ENCODE measurements at regions not wholly inside any gene's neighbourhood (a gene's known extent, or its start where the extent isn't known, plus 50 kb on each side); places are given as distances from the start of the nearest gene placed in this dataset.

DNA sequence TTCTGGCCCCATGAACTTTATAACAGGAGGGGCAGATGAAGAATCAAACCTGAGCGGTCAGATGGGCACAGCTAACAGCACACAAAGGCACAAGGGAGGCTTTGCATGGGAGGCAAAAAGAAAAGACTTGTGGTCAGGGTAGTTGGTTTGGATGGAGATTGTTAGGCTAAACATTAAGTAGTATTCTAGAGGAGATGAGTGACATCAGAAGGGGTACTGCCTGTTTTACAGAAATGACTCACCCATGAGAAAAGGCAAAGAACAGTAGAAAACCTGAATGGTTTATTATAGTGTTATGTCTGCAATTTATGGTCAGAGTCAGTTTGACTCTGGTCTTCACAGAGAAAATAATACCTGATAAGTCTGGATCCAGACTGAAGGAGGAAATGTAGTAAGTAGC, 129.8 kb upstream of the KIRREL3 start:
- POLR2A ChIA-PET = interaction anchor here (0.6 kb wide), 1 partner anchor 466 kb away, joined by 3 read pairs; no protein-coding TSS in a partner anchor
- Mint-ChIP-seq H3K4me3 (ENCODE audit: unreplicated experiment) (no peak overlapping the region), H3K27ac (ENCODE audit: low read depth, unreplicated experiment) (no peak overlapping the region), H3K9me3 (ENCODE audit: unreplicated experiment) (peaks cover 28% of the 10 kb centered on the region), H3K4me1 (ENCODE audit: insufficient read depth, unreplicated experiment) (no peaks in the 10 kb centered on the region), H3K27me3 (ENCODE audit: insufficient read depth, unreplicated experiment) (no peaks in the 10 kb centered on the region), H3K36me3 (ENCODE audit: insufficient read depth, unreplicated experiment) (no peaks in the 10 kb centered on the region)
- no TSS peak for BruUV-seq (replicated peaks)
- TF ChIP-seq CTCF (IDR thresholded peaks at IDR 0.05; ENCODE audit: unreplicated experiment) = no peak
- CTCF ChIA-PET = interaction anchor here (0.6 kb wide), 1 partner anchor 91 kb away, joined by 3 read pairs; no protein-coding TSS in a partner anchor
- intact Hi-C loops (cut with micrococcal nuclease) = no loop called here
- no peak for DNase-seq (ENCODE audit: unreplicated experiment)

- ChIA-PET CTCF (no interaction called here), POLR2A (no interaction called here)
- Mint-ChIP-seq H3K9me3 (ENCODE audit: unreplicated experiment) (peaks cover 15% of the 10 kb centered on the region), H3K27me3 (ENCODE audit: insufficient read depth, unreplicated experiment) (no peaks in the 10 kb centered on the region), H3K4me3 (ENCODE audit: unreplicated experiment) (no peak overlapping the region), H3K4me1 (ENCODE audit: insufficient read depth, unreplicated experiment) (no peaks in the 10 kb centered on the region), H3K27ac (ENCODE audit: low read depth, unreplicated experiment) (no peak overlapping the region), H3K36me3 (ENCODE audit: insufficient read depth, unreplicated experiment) (no peaks in the 10 kb centered on the region)
- intact Hi-C loops (cut with micrococcal nuclease) = no loop called here
- no TSS peak for BruUV-seq (replicated peaks)
- DNase-seq (ENCODE audit: unreplicated experiment) = no peak
- TF ChIP-seq CTCF (IDR thresholded peaks at IDR 0.05; ENCODE audit: unreplicated experiment) = no peak
Observed at GRCh38 chr11:127126986-127127385, 126.4 kb upstream of the KIRREL3 start.

- Mint-ChIP-seq H3K4me3 (ENCODE audit: unreplicated experiment) (no peak overlapping the region), H3K36me3 (ENCODE audit: insufficient read depth, unreplicated experiment) (no peaks in the 10 kb centered on the region), H3K4me1 (ENCODE audit: insufficient read depth, unreplicated experiment) (no peaks in the 10 kb centered on the region), H3K27ac (ENCODE audit: low read depth, unreplicated experiment) (no peak overlapping the region), H3K9me3 (ENCODE audit: unreplicated experiment) (peaks cover 8% of the 10 kb centered on the region), H3K27me3 (ENCODE audit: insufficient read depth, unreplicated experiment) (no peaks in the 10 kb centered on the region)
- TF ChIP-seq CTCF (IDR thresholded peaks at IDR 0.05; ENCODE audit: unreplicated experiment) = no peak
- CTCF ChIA-PET = no interaction called here
- POLR2A ChIA-PET = no interaction called here
- no peak for DNase-seq (ENCODE audit: unreplicated experiment)
- BruUV-seq (replicated peaks) = no TSS peak
- intact Hi-C loops (cut with micrococcal nuclease) = no loop called here
Observed at GRCh38 chr11:127119356-127119755, 118.8 kb upstream of the KIRREL3 start.

DNA sequence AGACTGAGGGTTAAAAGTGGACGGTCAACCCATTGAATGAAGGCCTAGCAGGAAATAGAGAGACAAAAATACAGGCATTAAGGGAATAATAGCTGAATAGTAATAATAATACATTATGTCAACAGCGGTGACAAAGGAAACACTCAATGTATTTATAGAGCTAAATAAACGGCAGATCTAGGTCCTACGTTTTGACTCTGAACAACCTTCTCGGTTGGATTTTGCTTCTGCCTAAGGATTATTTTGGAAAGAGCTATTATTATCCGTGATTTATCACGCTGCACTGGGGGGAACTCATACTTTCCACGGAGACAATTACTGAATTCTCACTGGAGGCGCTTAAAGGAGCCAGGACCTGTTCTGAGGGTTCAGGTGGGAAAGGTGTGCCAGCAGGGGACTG, 118.2 kb upstream of the KIRREL3 start:
- H3K4me3 Mint-ChIP-seq (ENCODE audit: unreplicated experiment) = no peak overlapping the region
- H3K4me1 Mint-ChIP-seq (ENCODE audit: insufficient read depth, unreplicated experiment) = no peaks in the 10 kb centered on the region
- no peaks in the 10 kb centered on the region for H3K27me3 Mint-ChIP-seq (ENCODE audit: insufficient read depth, unreplicated experiment)
- DNase-seq (ENCODE audit: unreplicated experiment) = no peak
- ChIA-PET POLR2A (no interaction called here), CTCF (no interaction called here)
- BruUV-seq (replicated peaks) = no TSS peak
- intact Hi-C loops (cut with micrococcal nuclease) = no loop called here
- H3K9me3 Mint-ChIP-seq (ENCODE audit: unreplicated experiment) = peaks cover 8% of the 10 kb centered on the region
- no peak overlapping the region for H3K27ac Mint-ChIP-seq (ENCODE audit: low read depth, unreplicated experiment)
- no peak for TF ChIP-seq CTCF (IDR thresholded peaks at IDR 0.05; ENCODE audit: unreplicated experiment)
- no peaks in the 10 kb centered on the region for H3K36me3 Mint-ChIP-seq (ENCODE audit: insufficient read depth, unreplicated experiment)

Data from MCF 10A (cell line).